H9 (cell line): ENCODE measurements at regions not wholly inside any gene's neighbourhood (a gene's known extent, or its start where the extent isn't known, plus 50 kb on each side); places are given as distances from the start of the nearest gene placed in this dataset.

Experiments used
- DNase-seq: peaks from one replicate; pipeline ENCODE4 v3.0.0-alpha.2; 2017
- H2AFZ ChIP-seq: one replicate; pipeline ENCODE4 v1.6.1; 2013; ENCODE audit warnings: mild to moderate bottlenecking, low read length, control low read depth, moderate library complexity
- H2AK5ac ChIP-seq: 2 replicates; pipeline ENCODE4 v1.6.1; 2013; ENCODE audit warnings: low read length, control low read depth, mixed read lengths; ENCODE audit not compliant: insufficient read length
- H2BK120ac ChIP-seq: one replicate; pipeline ENCODE4 v1.6.1; 2013; ENCODE audit warnings: low read depth, mild to moderate bottlenecking, low read length, control low read depth, inconsistent platforms; ENCODE audit not compliant: poor library complexity, severe bottlenecking
- H2BK12ac ChIP-seq: 2 replicates; pipeline ENCODE4 v1.6.1; 2013; ENCODE audit warnings: low read length, control low read depth, mixed read lengths, low read depth; ENCODE audit not compliant: insufficient read length
- H2BK15ac ChIP-seq: 2 replicates; pipeline ENCODE4 v1.6.1; 2013; ENCODE audit warnings: low read depth, low read length, control low read depth
- H2BK20ac ChIP-seq: one replicate; pipeline ENCODE4 v1.6.1; 2013; ENCODE audit warnings: low read depth, mild to moderate bottlenecking, low read length, control low read depth, inconsistent platforms; ENCODE audit not compliant: poor library complexity, severe bottlenecking
- H2BK5ac ChIP-seq: 2 replicates; pipeline ENCODE4 v1.6.1; 2013; ENCODE audit warnings: low read length, control low read depth, mixed read lengths; ENCODE audit not compliant: insufficient read length
- H3K14ac ChIP-seq: 2 replicates; pipeline ENCODE4 v1.6.1; 2013; ENCODE audit warnings: low read length, control low read depth; ENCODE audit not compliant: insufficient read depth
- H3K18ac ChIP-seq: 2 replicates; pipeline ENCODE4 v1.6.1; 2013; ENCODE audit warnings: low read depth, mild to moderate bottlenecking, mixed read lengths, low read length, control low read depth; ENCODE audit not compliant: insufficient read length
- H3K23ac ChIP-seq: 2 replicates; pipeline ENCODE4 v1.6.1; 2013; ENCODE audit warnings: low read length, control low read depth, mixed read lengths, low read depth; ENCODE audit not compliant: insufficient read length
- H3K23me2 ChIP-seq: 2 replicates; pipeline ENCODE4 v1.6.1; 2013; ENCODE audit warnings: low read depth, mild to moderate bottlenecking, mixed read lengths, low read length, control low read depth; ENCODE audit not compliant: insufficient read length, poor library complexity, severe bottlenecking
- H3K27ac ChIP-seq: 2 replicates; pipeline ENCODE4 v1.5.1; 2013; ENCODE audit warnings: low read length, control low read depth, mixed read lengths, low read depth; ENCODE audit not compliant: insufficient read length
- H3K27me3 ChIP-seq: 2 replicates; pipeline ENCODE4 v1.6.1; 2013; ENCODE audit warnings: low read length, control low read depth, inconsistent platforms; ENCODE audit not compliant: insufficient read depth
- H3K4ac ChIP-seq: 2 replicates; pipeline ENCODE4 v1.6.1; 2013; ENCODE audit warnings: low read depth, mild to moderate bottlenecking, control low read depth, inconsistent platforms, low read length, moderate library complexity
- H3K4me1 ChIP-seq: 2 replicates; pipeline ENCODE4 v1.6.1; 2013; ENCODE audit warnings: low read length, control low read depth, inconsistent platforms; ENCODE audit not compliant: insufficient read depth
- H3K4me2 ChIP-seq: 2 replicates; pipeline ENCODE4 v1.6.1; 2013; ENCODE audit warnings: low read length, control low read depth, mixed read lengths; ENCODE audit not compliant: insufficient read length, insufficient read depth
- H3K56ac ChIP-seq: 2 replicates; pipeline ENCODE4 v1.6.1; 2013; ENCODE audit warnings: low read depth, mild to moderate bottlenecking, mixed read lengths, low read length, control low read depth; ENCODE audit not compliant: insufficient read length
- H3K79me1 ChIP-seq: 2 replicates; pipeline ENCODE4 v1.6.1; 2013; ENCODE audit warnings: low read depth, mild to moderate bottlenecking, moderate library complexity, low read length, control low read depth, inconsistent platforms; ENCODE audit not compliant: insufficient read depth, poor library complexity, severe bottlenecking
- H3K79me2 ChIP-seq: 2 replicates; pipeline ENCODE4 v1.6.1; 2013; ENCODE audit warnings: low read length, control low read depth, inconsistent platforms; ENCODE audit not compliant: insufficient read depth
- H3K9ac ChIP-seq: 2 replicates; pipeline ENCODE4 v1.6.1; 2013; ENCODE audit warnings: low read length, control low read depth, mixed read lengths; ENCODE audit not compliant: insufficient read length; ENCODE audit errors: extremely low read depth
- H3K9me3 ChIP-seq: one replicate; pipeline ENCODE4 v1.6.1; 2013; ENCODE audit warnings: low read depth, low read length, inconsistent platforms; ENCODE audit not compliant: control insufficient read depth
- H3T11ph ChIP-seq: one replicate; pipeline ENCODE4 v1.6.1; 2013; ENCODE audit warnings: mild to moderate bottlenecking, low read length, control low read depth, inconsistent platforms
- H4K20me1 ChIP-seq: one replicate; pipeline ENCODE4 v1.6.1; 2013; ENCODE audit not compliant: control insufficient read depth, insufficient read length, insufficient read depth
- H4K5ac ChIP-seq: 2 replicates; pipeline ENCODE4 v1.6.1; 2013; ENCODE audit warnings: low read depth, mild to moderate bottlenecking, mixed read lengths, low read length, control low read depth; ENCODE audit not compliant: insufficient read length
- H4K8ac ChIP-seq: replicated peaks from 2 replicates; pipeline ENCODE4 v1.6.1; 2013; ENCODE audit warnings: low read length, control low read depth, mixed read lengths, low read depth; ENCODE audit not compliant: insufficient read length
- H4K91ac ChIP-seq: 2 replicates; pipeline ENCODE4 v1.6.1; 2013; ENCODE audit warnings: low read depth, mild to moderate bottlenecking, moderate library complexity, mixed read lengths, low read length, control low read depth; ENCODE audit not compliant: insufficient read length
- H3K27ac Mint-ChIP-seq, 3 experiments: 2 replicates in 2 of 3; 3 replicates in 1 of 3; pipeline ENCODE4 v1.8.0; 2020 to 2021; ENCODE audit warnings: mixed read lengths in 3 of 3, mild to moderate bottlenecking in 1 of 3, moderate library complexity in 1 of 3
- H3K27me3 Mint-ChIP-seq: 2 replicates; pipeline ENCODE4 v1.8.0; 2021; ENCODE audit warnings: low read depth, mild to moderate bottlenecking, moderate library complexity, mixed read lengths
- H3K36me3 Mint-ChIP-seq, 3 experiments: 2 replicates in 2 of 3; 3 replicates in 1 of 3; pipeline ENCODE4 v1.8.0; 2020 to 2021; ENCODE audit warnings: low read depth in 3 of 3, mixed read lengths in 3 of 3; ENCODE audit not compliant: insufficient read depth in 1 of 3
- H3K4me1 Mint-ChIP-seq, 2 experiments: 2 replicates each; pipeline ENCODE4 v1.8.0; 2020; ENCODE audit warnings: mixed read lengths in 2 of 2
- H3K4me3 Mint-ChIP-seq, 2 experiments: 2 replicates in 1 of 2; 3 replicates in 1 of 2; pipeline ENCODE4 v1.8.0; 2020 to 2021; ENCODE audit warnings: mild to moderate bottlenecking in 2 of 2, mixed read lengths in 2 of 2, moderate library complexity in 1 of 2
- H3K9me3 Mint-ChIP-seq, 2 experiments: 2 replicates in 1 of 2; 3 replicates in 1 of 2; pipeline ENCODE4 v1.8.0; 2020; ENCODE audit warnings: mild to moderate bottlenecking in 2 of 2, mixed read lengths in 2 of 2, moderate library complexity in 1 of 2
- CTCF ChIP-seq: fragments of 200-600 bp; sonication (generic); conservative IDR thresholded peaks from 3 replicates; pipeline ENCODE4 v1.8.0; 2021; ENCODE audit warnings: antibody characterized with exemption, mild to moderate bottlenecking
- WGBS: extraction: QIAGEN DNeasy Blood & Tissue Kit; methylation state at CpG from one replicate; pipeline ENCODE4 v1.1.7; 2013; ENCODE audit warnings: missing lambda C conversion rate, low lambda C conversion rate, mixed read lengths; ENCODE audit not compliant: insufficient read length; ENCODE audit errors: extremely low coverage; 5-methylcytosine and 5-hydroxymethylcytosine counted together

GRCh38 chr6:170093276-170093657 lies 197.6 kb downstream of the DLL1 start:
- no peaks in the 10 kb centered on the region for H3K9me3 ChIP-seq
- no peak overlapping the region for H2AFZ ChIP-seq
- H4K91ac ChIP-seq: no peak overlapping the region
- H3K4me1 ChIP-seq: no peaks in the 10 kb centered on the region
- H3K23ac ChIP-seq: no peak overlapping the region
- no peak overlapping the region for H2BK120ac ChIP-seq
- H2BK5ac ChIP-seq: no peak overlapping the region
- H3T11ph ChIP-seq: no peak overlapping the region
- H3K9ac ChIP-seq: no peak overlapping the region
- no peaks in the 10 kb centered on the region for H3K23me2 ChIP-seq
- peak; percentile 26 for DNase-seq
- H3K4ac ChIP-seq: no peak overlapping the region
- H2BK15ac ChIP-seq: no peak overlapping the region
- no peak overlapping the region for H3K18ac ChIP-seq
- no peak overlapping the region for H2BK20ac ChIP-seq
- H3K79me2 ChIP-seq: no peaks in the 10 kb centered on the region
- no peak overlapping the region for H3K4me2 ChIP-seq
- H3K27ac Mint-ChIP-seq: no peak overlapping the region; a peak in 1 of 7 replicates
- H4K5ac ChIP-seq: no peak overlapping the region
- no peak overlapping the region for H2AK5ac ChIP-seq
- H3K9me3 Mint-ChIP-seq: no peaks in the 10 kb centered on the region
- H3K36me3 Mint-ChIP-seq: no peaks in the 10 kb centered on the region
- H3K56ac ChIP-seq: no peak overlapping the region
- WGBS: no CpG with 5 or more reads among the region's 17 CpGs
- no peak overlapping the region for H3K27ac ChIP-seq
- no peaks in the 10 kb centered on the region for H3K27me3 ChIP-seq
- H3K79me1 ChIP-seq: no peaks in the 10 kb centered on the region
- H4K8ac ChIP-seq: no peak overlapping the region
- H3K4me3 Mint-ChIP-seq: no peak overlapping the region; a peak in 1 of 5 replicates
- no peak overlapping the region for H2BK12ac ChIP-seq
- TF ChIP-seq CTCF: no peak
- H3K14ac ChIP-seq: no peak overlapping the region; the same call in 1 of the 2 replicates
- peaks cover 3% of the 10 kb centered on the region for H3K27me3 Mint-ChIP-seq
- peaks cover 0 to 4% of the 10 kb centered on the region in 2 experiments; a peak in 2 of 4 replicates for H3K4me1 Mint-ChIP-seq
- H4K20me1 ChIP-seq: no peaks in the 10 kb centered on the region
